GM19239 (cell line): ENCODE measurements at regions not wholly inside any gene's neighbourhood (a gene's known extent, or its start where the extent isn't known, plus 50 kb on each side); places are given as distances from the start of the nearest gene placed in this dataset.

Experiments used
- DNase-seq: peaks from one replicate; pipeline ENCODE4 v3.0.0; 2011; ENCODE audit warnings: low spot score; ENCODE audit not compliant: insufficient read length
- FAIRE-seq: peaks from 2 replicates; lab custom pipeline; 2011; peaks lifted over from hg19 to GRCh38; lab: Jason Lieb, UNC

- DNase-seq (no peak), FAIRE-seq (no peak)
Measured at GRCh38 chr10:60446070-60446833, 56.6 kb upstream of the ANK3 start.

GRCh38 chr10:60444494-60445064 lies 54.9 kb upstream of the ANK3 start:
- peak; percentile 18 for FAIRE-seq
- no peak for DNase-seq

- DNase-seq (no peak), FAIRE-seq (no peak)
Measured at GRCh38 chr10:60443346-60443745, 53.7 kb upstream of the ANK3 start.

- FAIRE-seq: no peak
Measured at GRCh38 chr10:60441515-60441914, 51.8 kb upstream of the ANK3 start.

GRCh38 chr10:60439641-60440040 lies 50.0 kb upstream of the ANK3 start:
- FAIRE-seq: no peak
- DNase-seq: no peak

More at GRCh38 chr10:60441515-60441914, 51.8 kb upstream of the ANK3 start:
- no peak for DNase-seq
